ENCODE measurements at regions not wholly inside any gene's neighbourhood (a gene's known extent, or its start where the extent isn't known, plus 50 kb on each side); places are given as distances from the start of the nearest gene placed in this dataset.

DNA sequence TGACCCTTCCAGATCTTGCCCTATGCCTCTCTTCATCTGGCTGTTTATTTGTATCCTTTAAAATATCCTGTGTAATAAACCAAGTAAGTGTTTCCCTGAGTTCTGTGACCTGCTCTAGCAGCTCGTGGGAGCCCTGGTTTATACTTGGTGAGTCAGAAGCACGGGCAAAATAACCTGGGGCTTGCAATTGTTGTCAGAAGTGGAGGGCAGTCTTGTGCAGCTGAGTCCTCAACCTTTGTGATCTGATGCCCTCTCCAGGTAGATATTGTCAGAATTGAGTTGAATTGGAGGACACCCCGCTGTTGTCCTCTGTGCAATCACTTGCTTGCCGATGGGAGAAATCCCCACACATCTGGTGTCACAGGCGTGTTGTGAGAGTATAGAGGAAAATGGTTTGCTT, 62.5 kb upstream of the PRICKLE1 start:
- H3K36me3 ChIP-seq = no peaks in the 10 kb centered on the region
- no peak for DNase-seq
- H3K4me1 ChIP-seq = peaks cover 3% of the 10 kb centered on the region; the same call in 1 of the 2 replicates
- no peaks in the 10 kb centered on the region for H3K27me3 ChIP-seq
- no peak overlapping the region for H3K4me3 ChIP-seq (ENCODE audit: low read depth, low read length)
- TF ChIP-seq, protein P1, sequence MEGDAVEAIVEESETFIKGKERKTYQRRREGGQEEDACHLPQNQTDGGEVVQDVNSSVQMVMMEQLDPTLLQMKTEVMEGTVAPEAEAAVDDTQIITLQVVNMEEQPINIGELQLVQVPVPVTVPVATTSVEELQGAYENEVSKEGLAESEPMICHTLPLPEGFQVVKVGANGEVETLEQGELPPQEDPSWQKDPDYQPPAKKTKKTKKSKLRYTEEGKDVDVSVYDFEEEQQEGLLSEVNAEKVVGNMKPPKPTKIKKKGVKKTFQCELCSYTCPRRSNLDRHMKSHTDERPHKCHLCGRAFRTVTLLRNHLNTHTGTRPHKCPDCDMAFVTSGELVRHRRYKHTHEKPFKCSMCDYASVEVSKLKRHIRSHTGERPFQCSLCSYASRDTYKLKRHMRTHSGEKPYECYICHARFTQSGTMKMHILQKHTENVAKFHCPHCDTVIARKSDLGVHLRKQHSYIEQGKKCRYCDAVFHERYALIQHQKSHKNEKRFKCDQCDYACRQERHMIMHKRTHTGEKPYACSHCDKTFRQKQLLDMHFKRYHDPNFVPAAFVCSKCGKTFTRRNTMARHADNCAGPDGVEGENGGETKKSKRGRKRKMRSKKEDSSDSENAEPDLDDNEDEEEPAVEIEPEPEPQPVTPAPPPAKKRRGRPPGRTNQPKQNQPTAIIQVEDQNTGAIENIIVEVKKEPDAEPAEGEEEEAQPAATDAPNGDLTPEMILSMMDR (IDR thresholded peaks at IDR 0.05; ENCODE audit: low read depth, low read length) = no peak
- H3K9me3 ChIP-seq = no peaks in the 10 kb centered on the region

DNA sequence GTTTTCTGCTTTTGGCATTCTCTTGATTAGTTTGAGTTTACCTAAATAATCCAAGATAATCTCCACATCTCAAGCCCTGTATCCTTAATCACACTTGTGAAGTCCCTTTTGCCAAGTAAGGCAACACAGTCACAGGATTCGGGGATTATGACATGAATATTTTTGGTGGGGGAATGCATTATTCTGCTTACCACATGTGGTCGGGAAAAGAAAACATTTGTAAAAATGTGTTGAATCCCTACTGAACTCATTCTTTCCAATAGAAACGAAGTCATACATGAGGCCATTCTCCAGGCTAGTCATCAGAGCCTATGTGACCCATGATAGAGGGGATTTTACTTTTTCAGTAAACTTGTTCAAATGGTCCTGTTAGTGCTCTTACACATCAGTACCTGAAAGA, 58.5 kb upstream of the PRICKLE1 start:
- Histone ChIP-seq H3K4me3 (ENCODE audit: low read depth, low read length) (no peak overlapping the region), H3K27me3 (no peaks in the 10 kb centered on the region), H3K9me3 (no peaks in the 10 kb centered on the region), H3K36me3 (no peaks in the 10 kb centered on the region), H3K4me1 (peaks cover 3% of the 10 kb centered on the region)
- no peak for DNase-seq
- TF ChIP-seq, protein P1 (IDR thresholded peaks at IDR 0.05; ENCODE audit: low read depth, low read length) = no peak

DNA sequence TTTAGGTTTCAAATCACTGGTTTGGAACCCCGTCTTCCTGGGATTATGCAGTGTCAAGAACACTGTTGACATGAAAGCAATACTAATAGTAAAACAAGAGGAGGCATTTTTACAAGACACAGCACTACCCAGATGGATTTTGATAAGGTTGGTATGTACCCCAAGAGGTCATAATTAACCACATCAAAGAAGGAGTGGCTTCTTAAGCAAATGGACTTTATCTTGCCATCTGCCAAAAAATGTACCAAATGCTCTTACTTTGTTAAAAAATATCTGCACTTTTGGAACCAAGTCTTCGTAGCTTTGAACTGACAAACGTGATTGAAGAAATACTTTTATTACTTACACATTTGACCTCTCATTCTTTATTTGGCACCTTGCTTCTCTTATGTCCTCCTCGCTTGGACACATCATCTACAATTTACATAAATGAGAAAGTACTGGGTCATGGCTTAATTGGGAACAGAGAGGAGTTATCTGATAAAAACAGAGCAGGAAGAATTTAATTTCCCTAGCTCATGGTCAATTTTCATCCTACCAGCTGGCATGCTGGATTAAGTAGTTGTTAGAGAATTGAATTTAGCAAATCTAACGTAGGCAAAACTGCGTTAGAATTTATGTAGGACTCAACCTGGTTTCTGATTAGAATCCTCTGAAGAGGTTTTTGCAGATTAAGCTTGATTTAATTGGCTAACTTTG, 54.5 kb upstream of the PRICKLE1 start:
- H3K36me3 ChIP-seq = no peaks in the 10 kb centered on the region
- TF ChIP-seq, protein P1 (IDR thresholded peaks at IDR 0.05; ENCODE audit: low read depth, low read length) = no peak
- no peak for DNase-seq
- no peaks in the 10 kb centered on the region for H3K9me3 ChIP-seq
- H3K27me3 ChIP-seq = no peaks in the 10 kb centered on the region
- no peaks in the 10 kb centered on the region; the same call in 1 of the 2 replicates for H3K4me1 ChIP-seq
- H3K4me3 ChIP-seq (ENCODE audit: low read depth, low read length) = no peak overlapping the region

DNA sequence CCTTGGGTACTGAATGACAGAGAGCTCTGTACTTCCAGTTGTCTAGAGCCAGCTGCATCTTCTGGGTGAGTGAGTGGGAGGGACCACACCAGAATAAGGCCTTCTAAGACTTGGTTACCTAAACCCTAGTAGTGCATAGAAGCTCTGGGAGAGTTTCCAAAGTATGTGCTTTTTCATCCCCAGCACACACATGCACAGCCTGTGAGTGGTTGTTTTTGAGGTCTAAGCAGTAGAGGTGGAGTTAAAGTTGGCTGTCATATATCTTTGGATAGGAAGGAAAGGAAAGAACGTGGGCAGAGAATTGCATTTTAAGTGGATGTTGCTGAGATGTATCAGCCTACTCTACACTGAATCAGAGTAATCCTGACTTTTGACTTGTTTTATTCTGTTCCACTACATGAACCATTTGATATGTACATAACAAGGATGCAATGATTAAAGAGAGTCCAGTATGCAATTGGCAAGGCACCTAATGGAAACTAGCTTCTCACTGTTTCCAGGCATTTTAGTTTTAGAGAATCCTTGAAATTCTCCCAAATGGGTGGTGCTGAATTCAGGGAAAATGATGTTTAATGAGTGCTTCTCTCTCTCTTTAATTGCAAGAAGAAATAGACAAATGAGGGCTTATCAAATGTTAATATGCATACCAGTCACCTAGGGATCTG, 51.8 kb upstream of the PRICKLE1 start:
- H3K36me3 ChIP-seq = no peaks in the 10 kb centered on the region
- DNase-seq = no peak
- TF ChIP-seq, protein P1 (IDR thresholded peaks at IDR 0.05; ENCODE audit: low read depth, low read length) = no peak
- H3K4me3 ChIP-seq (ENCODE audit: low read depth, low read length) = no peak overlapping the region
- H3K27me3 ChIP-seq = no peaks in the 10 kb centered on the region
- no peaks in the 10 kb centered on the region; the same call in 1 of the 2 replicates for H3K4me1 ChIP-seq
- H3K9me3 ChIP-seq = no peaks in the 10 kb centered on the region

DNA sequence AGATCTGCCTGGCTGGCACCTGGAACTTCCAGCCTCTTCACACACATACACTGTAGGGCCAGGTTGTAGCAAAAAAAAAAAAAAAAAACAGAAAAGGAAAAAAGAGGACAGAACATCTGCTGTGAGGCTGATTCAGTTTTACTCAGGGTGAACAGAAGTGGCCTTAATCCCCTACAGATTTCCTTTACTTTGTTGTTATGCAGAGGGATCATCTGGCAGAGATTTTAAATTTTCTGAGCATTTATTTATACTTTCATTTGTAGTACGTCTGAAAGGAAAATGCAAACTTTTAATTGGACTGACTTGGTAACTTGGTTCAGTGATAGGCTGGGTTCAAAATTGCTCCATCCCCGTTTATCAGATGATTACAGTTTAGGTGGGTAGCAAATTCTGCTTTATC, 50.8 kb upstream of the PRICKLE1 start:
- no peaks in the 10 kb centered on the region for H3K27me3 ChIP-seq
- H3K4me3 ChIP-seq (ENCODE audit: low read depth, low read length) = no peak overlapping the region
- no peak for DNase-seq
- H3K36me3 ChIP-seq = no peaks in the 10 kb centered on the region
- no peaks in the 10 kb centered on the region for H3K9me3 ChIP-seq
- TF ChIP-seq, protein P1 (IDR thresholded peaks at IDR 0.05; ENCODE audit: low read depth, low read length) = no peak
- no peaks in the 10 kb centered on the region; the same call in 1 of the 2 replicates for H3K4me1 ChIP-seq

DNA sequence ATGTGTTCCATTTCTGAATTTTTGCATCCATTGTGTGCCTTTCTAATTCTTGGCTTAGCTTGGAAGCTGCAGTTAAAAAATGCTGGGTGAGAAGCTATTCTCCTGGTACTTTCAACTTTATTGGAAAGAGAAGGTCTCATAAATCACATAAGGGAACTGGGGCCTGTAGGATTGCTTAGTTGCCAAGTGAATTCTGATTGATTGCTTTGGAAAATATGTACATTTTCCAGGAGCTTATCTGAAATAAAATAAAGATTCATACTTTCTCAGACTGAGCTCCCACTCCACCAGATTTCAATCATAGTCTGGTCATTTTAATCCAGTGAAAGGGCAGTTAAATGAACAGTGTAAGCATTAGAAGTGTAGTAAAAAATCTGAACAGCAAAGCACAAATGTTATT, 50.0 kb upstream of the PRICKLE1 start:
- TF ChIP-seq, protein P1 (IDR thresholded peaks at IDR 0.05; ENCODE audit: low read depth, low read length) = no peak
- DNase-seq = no peak

More for the DNA sequence above, 50.0 kb upstream of the PRICKLE1 start:
- Histone ChIP-seq H3K4me3 (ENCODE audit: low read depth, low read length) (no peak overlapping the region), H3K4me1 (no peaks in the 10 kb centered on the region; the same call in 1 of the 2 replicates), H3K9me3 (no peaks in the 10 kb centered on the region), H3K27me3 (no peaks in the 10 kb centered on the region), H3K36me3 (no peaks in the 10 kb centered on the region)

Data from BE2C (cell line).